B cell (primary cell): ENCODE measurements at regions not wholly inside any gene's neighbourhood (a gene's known extent, or its start where the extent isn't known, plus 50 kb on each side); places are given as distances from the start of the nearest gene placed in this dataset.

Source experiments
- EZH2 ChIP-seq: IDR thresholded peaks from 2 replicates; pipeline ENCODE4 v1.6.1; 2012; ENCODE audit warnings: borderline replicate concordance, low read depth, mild to moderate bottlenecking, moderate library complexity, low read length; ENCODE audit not compliant: insufficient read depth, poor library complexity, severe bottlenecking
- TF ChIP-seq, protein P1 (sequence below): fragments of 200-600 bp; IDR thresholded peaks from one replicate; pipeline ENCODE4 v1.8.0; 2022; ENCODE audit warnings: antibody characterized with exemption, mild to moderate bottlenecking

DNA sequence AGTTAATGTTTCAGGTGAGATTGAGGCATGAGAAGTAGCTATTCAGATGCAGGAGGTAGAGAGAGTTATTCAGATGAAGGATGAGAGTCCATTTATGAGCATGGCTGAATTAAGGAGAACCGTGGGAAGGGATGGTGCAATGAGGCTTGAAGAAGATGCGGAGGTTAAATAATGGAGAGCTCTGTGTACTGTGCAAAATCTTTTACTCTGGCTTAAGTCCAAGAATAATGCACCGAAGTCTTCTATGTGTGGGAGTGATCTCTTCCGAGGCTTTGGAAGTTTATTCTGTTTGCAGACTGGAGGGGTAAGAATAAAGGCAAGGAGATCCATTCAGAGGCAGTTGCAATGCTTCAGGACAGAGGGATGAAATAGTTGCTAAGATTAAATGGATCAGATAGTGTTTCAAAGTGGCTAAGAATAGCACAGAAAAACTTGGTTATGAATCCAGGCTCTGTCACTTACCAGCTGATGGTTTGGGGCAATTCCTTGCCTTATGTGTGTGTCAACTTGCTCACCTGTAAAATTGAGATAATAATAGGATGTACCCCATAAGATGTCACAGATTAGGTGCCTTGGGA lies 467.1 kb downstream of the HDGFL1 start:
- TF ChIP-seq, protein P1, sequence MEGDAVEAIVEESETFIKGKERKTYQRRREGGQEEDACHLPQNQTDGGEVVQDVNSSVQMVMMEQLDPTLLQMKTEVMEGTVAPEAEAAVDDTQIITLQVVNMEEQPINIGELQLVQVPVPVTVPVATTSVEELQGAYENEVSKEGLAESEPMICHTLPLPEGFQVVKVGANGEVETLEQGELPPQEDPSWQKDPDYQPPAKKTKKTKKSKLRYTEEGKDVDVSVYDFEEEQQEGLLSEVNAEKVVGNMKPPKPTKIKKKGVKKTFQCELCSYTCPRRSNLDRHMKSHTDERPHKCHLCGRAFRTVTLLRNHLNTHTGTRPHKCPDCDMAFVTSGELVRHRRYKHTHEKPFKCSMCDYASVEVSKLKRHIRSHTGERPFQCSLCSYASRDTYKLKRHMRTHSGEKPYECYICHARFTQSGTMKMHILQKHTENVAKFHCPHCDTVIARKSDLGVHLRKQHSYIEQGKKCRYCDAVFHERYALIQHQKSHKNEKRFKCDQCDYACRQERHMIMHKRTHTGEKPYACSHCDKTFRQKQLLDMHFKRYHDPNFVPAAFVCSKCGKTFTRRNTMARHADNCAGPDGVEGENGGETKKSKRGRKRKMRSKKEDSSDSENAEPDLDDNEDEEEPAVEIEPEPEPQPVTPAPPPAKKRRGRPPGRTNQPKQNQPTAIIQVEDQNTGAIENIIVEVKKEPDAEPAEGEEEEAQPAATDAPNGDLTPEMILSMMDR = no peak
- TF ChIP-seq EZH2 = no peak
